Coronary artery (tissue), 2 donors: ENCODE measurements at regions not wholly inside any gene's neighbourhood (a gene's known extent, or its start where the extent isn't known, plus 50 kb on each side); places are given as distances from the start of the nearest gene placed in this dataset.

ENCODE experiments used
- DNase-seq: peaks from one replicate; pipeline ENCODE4 v3.0.0-alpha.2; 2017; ENCODE audit warnings: low spot score
- H3K27ac ChIP-seq, 2 donors: fragments of 200-600 bp; sonication (generic); one replicate each; pipeline ENCODE4 v1.5.1; 2016 to 2019
- H3K4me3 ChIP-seq: fragments of 200-600 bp; sonication (generic); 2 replicates; pipeline ENCODE4 v1.5.1; 2016; ENCODE audit warnings: mild to moderate bottlenecking, moderate library complexity
- TF ChIP-seq, protein P1 (sequence below): fragments of 200-600 bp; sonication (generic); IDR thresholded peaks from one replicate; pipeline ENCODE4 v1.5.1; 2019; ENCODE audit warnings: antibody characterized with exemption

DNA sequence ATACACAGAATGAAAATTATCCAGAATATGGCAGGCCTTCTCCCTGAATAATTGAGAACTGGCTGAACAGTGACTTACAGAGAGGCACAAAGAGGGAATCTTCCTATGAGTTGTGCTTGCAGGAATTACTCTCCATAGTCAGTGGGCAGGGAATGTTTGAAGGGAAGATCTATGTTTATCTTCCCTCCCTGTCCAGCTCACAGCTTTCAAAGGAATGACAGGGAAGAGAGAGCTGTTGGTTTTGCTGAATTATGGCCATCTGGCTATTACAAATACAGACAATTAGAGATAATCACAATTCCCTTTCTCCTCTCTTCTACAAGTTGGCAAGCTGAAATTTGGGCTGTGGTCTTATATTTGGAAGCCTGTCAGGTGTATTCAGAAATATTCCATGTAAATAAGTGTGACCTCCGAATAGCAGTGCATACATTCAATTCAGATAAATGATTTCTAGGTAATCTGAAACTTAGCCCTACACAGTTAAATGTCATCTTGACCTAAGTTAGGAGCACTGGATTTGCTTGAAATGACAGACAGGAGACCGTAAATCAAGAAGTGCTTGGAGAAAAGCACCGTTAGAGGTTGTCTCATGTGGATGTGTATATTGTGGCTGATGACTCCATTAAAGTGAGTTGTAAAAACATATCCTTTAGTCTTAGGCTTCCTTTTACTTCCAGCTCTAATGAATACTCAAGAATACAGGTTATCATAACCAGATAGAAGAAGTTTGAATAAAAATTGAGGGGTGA lies 136.8 kb downstream of the C4orf33 start:
- TF ChIP-seq, protein P1, sequence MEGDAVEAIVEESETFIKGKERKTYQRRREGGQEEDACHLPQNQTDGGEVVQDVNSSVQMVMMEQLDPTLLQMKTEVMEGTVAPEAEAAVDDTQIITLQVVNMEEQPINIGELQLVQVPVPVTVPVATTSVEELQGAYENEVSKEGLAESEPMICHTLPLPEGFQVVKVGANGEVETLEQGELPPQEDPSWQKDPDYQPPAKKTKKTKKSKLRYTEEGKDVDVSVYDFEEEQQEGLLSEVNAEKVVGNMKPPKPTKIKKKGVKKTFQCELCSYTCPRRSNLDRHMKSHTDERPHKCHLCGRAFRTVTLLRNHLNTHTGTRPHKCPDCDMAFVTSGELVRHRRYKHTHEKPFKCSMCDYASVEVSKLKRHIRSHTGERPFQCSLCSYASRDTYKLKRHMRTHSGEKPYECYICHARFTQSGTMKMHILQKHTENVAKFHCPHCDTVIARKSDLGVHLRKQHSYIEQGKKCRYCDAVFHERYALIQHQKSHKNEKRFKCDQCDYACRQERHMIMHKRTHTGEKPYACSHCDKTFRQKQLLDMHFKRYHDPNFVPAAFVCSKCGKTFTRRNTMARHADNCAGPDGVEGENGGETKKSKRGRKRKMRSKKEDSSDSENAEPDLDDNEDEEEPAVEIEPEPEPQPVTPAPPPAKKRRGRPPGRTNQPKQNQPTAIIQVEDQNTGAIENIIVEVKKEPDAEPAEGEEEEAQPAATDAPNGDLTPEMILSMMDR, result no peak
- DNase-seq, result no peak
- H3K4me3 ChIP-seq, result no peak overlapping the region
- H3K27ac ChIP-seq, result no peak overlapping the region

DNA sequence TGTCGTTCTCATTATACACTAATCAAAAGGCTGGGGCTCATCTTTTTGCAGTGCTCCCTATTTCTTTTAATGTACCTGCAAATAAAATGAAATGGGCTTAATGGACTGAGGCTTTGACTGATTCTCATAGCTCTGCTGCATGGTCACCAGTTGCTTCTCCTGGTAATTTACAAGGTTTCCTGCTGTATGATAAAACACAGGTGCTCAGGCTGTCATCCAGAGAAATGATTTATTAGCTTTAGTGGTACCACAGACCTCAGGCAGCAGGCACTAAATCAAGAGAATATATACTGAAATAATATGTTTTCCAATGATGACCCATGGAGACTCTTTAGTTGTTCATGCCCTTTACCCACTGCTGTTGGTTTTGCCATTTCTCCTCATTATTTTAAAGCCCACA lies 137.7 kb downstream of the C4orf33 start:
- DNase-seq, result no peak
- Histone ChIP-seq H3K27ac (no peak overlapping the region), H3K4me3 (no peak overlapping the region)
- TF ChIP-seq, protein P1, result no peak

DNA sequence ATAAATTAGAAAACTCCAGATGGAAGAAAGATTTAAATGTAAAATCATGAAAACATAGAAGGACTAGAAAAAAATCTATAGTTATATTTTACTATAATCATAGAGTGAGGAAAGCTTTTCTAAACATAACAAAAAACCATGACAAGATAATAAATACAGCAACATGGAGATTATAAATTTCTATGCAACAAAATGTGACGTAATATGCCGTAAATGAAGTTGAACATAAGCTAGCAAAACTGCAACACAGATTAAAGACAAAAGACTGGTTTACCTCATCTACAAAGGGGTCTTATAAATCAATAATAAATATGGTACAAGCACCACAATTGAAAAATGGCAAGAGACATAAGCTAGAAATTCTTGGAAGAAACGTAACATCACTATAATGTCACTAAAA lies 140.4 kb downstream of the C4orf33 start:
- no peak for DNase-seq
- TF ChIP-seq, protein P1, result no peak
- Histone ChIP-seq H3K4me3 (no peak overlapping the region), H3K27ac (no peak overlapping the region)

DNA sequence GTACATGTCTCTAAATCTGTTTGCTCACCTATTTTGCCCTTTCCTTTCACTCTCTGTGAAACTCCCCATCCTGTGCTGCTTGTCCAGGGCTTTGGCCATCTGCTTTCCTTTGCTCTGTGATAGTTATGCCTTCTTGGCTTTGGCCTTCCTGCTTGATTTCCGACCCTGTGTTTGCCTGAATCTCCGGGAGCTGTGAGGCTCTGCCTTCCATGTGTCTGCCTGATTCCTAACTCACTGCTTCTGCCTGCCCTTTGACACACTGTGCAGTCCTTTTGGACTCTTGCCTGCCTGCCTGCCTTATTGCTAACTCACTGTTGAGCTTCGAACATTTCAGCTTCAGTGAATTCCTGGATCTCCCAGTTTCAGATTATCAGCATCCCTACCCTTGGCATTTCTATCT lies 143.1 kb downstream of the C4orf33 start:
- TF ChIP-seq, protein P1, result no peak
- H3K27ac ChIP-seq, result no peak overlapping the region
- no peak for DNase-seq
- no peak overlapping the region for H3K4me3 ChIP-seq

DNA sequence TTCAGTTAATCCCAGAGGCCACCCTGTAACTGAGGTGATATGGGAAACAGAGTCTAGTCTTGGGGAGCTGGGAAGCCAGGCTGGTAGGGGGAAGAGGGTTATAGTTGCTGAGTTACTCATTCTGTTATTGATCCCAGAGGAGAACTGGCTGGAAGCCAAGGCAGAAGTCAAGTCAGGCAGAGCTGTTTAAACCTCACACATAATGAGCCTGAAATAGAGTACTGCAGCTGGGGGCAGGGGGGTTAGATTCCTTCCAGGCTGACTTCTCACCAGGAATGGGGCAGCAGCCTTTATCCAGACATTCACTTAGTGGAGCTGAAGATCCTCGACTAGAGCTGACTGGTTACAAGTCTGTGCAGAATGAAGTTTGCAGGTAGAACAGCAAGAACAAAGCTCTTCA lies 144.9 kb downstream of the C4orf33 start:
- DNase-seq, result no peak
- Histone ChIP-seq H3K27ac (no peak overlapping the region), H3K4me3 (no peak overlapping the region)
- TF ChIP-seq, protein P1, result no peak

DNA sequence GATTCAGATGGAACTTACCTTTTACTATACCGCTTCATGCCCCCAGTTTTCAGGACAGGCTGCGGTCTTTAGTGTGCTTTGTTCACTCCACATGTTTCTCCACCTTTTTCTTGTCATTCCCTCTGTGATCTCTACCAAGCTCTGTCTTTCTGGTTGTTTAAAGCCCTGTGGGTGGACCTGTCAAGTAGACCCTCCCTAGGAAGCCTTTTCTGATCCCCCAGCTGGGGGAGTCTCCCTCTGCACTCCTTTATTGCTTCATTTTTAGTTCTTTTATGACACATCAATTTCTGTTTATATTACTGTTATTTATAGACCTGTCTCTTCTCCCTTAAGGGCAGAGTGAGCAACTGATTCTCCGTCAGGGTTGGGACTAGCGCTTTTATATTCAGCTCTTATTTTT lies 150.2 kb downstream of the C4orf33 start:
- TF ChIP-seq, protein P1, result no peak
- Histone ChIP-seq H3K4me3 (no peak overlapping the region), H3K27ac (no peak overlapping the region)
- no peak for DNase-seq

DNA sequence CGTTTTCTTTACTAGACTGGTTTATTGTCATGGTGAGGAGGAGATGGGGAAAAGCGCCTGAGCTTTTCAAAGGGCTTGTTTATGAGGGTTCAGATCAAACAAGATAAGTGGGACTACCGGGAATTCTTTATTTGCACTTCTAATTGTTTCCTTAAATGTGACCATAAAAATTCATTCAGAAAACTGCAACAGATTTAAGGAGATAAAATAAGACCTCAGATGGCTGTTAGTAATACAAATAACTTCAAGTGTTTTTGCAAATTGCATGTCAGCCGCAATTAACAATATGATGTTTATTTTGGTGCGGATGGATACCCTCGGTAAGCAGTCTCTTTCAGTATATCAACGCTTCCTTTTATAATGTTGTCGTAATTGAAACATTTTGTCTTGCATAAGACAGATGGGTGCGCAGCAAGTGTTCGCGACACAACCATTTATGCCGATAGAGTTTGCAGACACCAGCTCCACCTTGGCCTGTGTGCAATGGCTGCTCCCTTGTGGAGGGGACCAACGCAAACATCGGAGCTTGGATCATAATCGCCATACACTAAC lies 151.0 kb downstream of the C4orf33 start:
- TF ChIP-seq, protein P1, result no peak
- no peak overlapping the region for H3K27ac ChIP-seq
- H3K4me3 ChIP-seq, result no peak overlapping the region
- DNase-seq, result no peak
